K562 (cell line): ENCODE measurements at regions not wholly inside any gene's neighbourhood (a gene's known extent, or its start where the extent isn't known, plus 50 kb on each side); places are given as distances from the start of the nearest gene placed in this dataset.

Experiments used
- ATAC-seq: fragments of 200-7000 bp; cut with Tn5 transposase; 3 replicates; pipeline ENCODE4 v1.9.1; 2020; ENCODE audit warnings: moderate library complexity
- BruUV-seq: library from RNA; stranded (reverse); fragments of 400-500 nt; replicated peaks from 2 replicates; lab custom pipeline; 2021; lab: Mats Ljungman, UMichigan
- CTCF ChIA-PET: fragments of 300-600 bp; formaldehyde crosslinking; extraction: SDS; loops from one replicate; lab custom pipeline; 2021; ENCODE audit warnings: low intra/inter-chr PET ratio; lab: Yijun Ruan, JAX
- POLR2A ChIA-PET: fragments of 300-600, 350-650 bp; sonication (Branson Sonifier 250); formaldehyde crosslinking; extraction: SDS; loops from one replicate; lab custom pipeline; 2021; ENCODE audit warnings: antibody characterized with exemption, inconsistent platforms; lab: Yijun Ruan, JAX
- DNase-seq, 4 experiments: peaks; one replicate each; pipeline versions ENCODE4 v3.0.0 to v3.0.0-alpha.2; 2011 to 2018; ENCODE audit warnings: low spot score in 3 of 4, mixed read lengths in 3 of 4; ENCODE audit errors: extremely low read depth in 1 of 4
- FAIRE-seq: peaks from 2 replicates; lab custom pipeline; 2011; peaks lifted over from hg19 to GRCh38; lab: Jason Lieb, UNC
- H2AFZ ChIP-seq: 2 replicates; pipeline ENCODE4 v1.6.0; 2011; ENCODE audit warnings: low read depth, low read length, control low read depth, inconsistent platforms
- H3K27ac ChIP-seq: fragments of 200-600 bp; 3 replicates; pipeline ENCODE4 v1.8.0; 2011; ENCODE audit warnings: low read depth, mild to moderate bottlenecking, control low read depth, inconsistent platforms, low read length, moderate library complexity, mixed read lengths; ENCODE audit errors: extremely low read depth
- H3K27me3 ChIP-seq, 2 experiments: fragments of 300-600 bp in 1 of 2; 2 replicates in 1 of 2; 3 replicates in 1 of 2; pipeline versions ENCODE4 v1.6.0 to v1.8.0; 2011; ENCODE audit warnings: inconsistent platforms in 2 of 2, low read length in 2 of 2, mild to moderate bottlenecking in 1 of 2, mixed read lengths in 1 of 2, moderate library complexity in 1 of 2; ENCODE audit not compliant: control insufficient read depth in 2 of 2, insufficient read depth in 2 of 2
- H3K36me3 ChIP-seq: fragments of 300-600 bp; 3 replicates; pipeline ENCODE4 v1.8.0; 2011; ENCODE audit warnings: mild to moderate bottlenecking, low read length, inconsistent platforms; ENCODE audit not compliant: control insufficient read depth, insufficient read depth
- H3K4me1 ChIP-seq, 2 experiments: fragments of 200-600 bp in 1 of 2; replicated peaks in 1 of 2; 2 replicates in 1 of 2; 3 replicates in 1 of 2; pipeline versions ENCODE4 v1.5.1 to v1.8.0; 2011; ENCODE audit warnings: inconsistent platforms in 2 of 2, low read length in 2 of 2, mild to moderate bottlenecking in 1 of 2, mixed read lengths in 1 of 2, moderate library complexity in 1 of 2; ENCODE audit not compliant: control insufficient read depth in 2 of 2, insufficient read depth in 2 of 2
- H3K4me2 ChIP-seq: 2 replicates; pipeline ENCODE4 v1.6.1; 2011; ENCODE audit warnings: low read length, control low read depth, inconsistent platforms, mixed read lengths; ENCODE audit not compliant: insufficient read depth
- H3K4me3 ChIP-seq: fragments of 200-600 bp; sonication (generic), shearing (Covaris generic); 2 replicates; pipeline ENCODE4 v1.5.1; 2016; ENCODE audit warnings: control low read depth, inconsistent platforms
- H3K79me2 ChIP-seq: fragments of 200-600 bp; 3 replicates; pipeline ENCODE4 v1.8.0; 2011; ENCODE audit warnings: low read length, inconsistent platforms; ENCODE audit not compliant: control insufficient read depth, insufficient read depth
- H3K9ac ChIP-seq, 2 experiments: 2 replicates each; pipeline versions ENCODE4 v1.6.0 to v1.6.1; 2011; ENCODE audit warnings: low read depth in 2 of 2, low read length in 2 of 2, control low read depth in 1 of 2, inconsistent platforms in 1 of 2, mild to moderate bottlenecking in 1 of 2, mixed read lengths in 1 of 2; ENCODE audit not compliant: insufficient read depth in 1 of 2
- H3K9me1 ChIP-seq: one replicate; pipeline ENCODE4 v1.6.0; 2011; ENCODE audit warnings: inconsistent platforms, mild to moderate bottlenecking, low read length, moderate library complexity; ENCODE audit not compliant: control insufficient read depth, insufficient read depth
- H3K9me3 ChIP-seq: replicated peaks from 2 replicates; pipeline ENCODE4 v1.5.1; 2011; ENCODE audit warnings: low read depth, low read length, inconsistent platforms; ENCODE audit not compliant: control insufficient read depth, insufficient read depth
- H4K20me1 ChIP-seq: replicated peaks from 2 replicates; pipeline ENCODE4 v1.6.1; 2011; ENCODE audit warnings: low read length, inconsistent platforms, mixed read lengths; ENCODE audit not compliant: control insufficient read depth, insufficient read depth
- CHCHD3 ChIP-seq: fragments of 250-450 bp; sonication (Bioruptor Pico); IDR thresholded peaks from 2 replicates; pipeline ENCODE4 v2.1.2; 2022; ENCODE audit warnings: mild to moderate bottlenecking
- RAD21 ChIP-seq, 2 experiments: fragments of 250-450 bp in 1 of 2; fragments of 450-650 bp in 1 of 2; sonication (Bioruptor Pico) in 1 of 2; formaldehyde crosslinking in 1 of 2; IDR thresholded peaks in 1 of 2; conservative IDR thresholded peaks in 1 of 2; 2 replicates each; pipeline versions ENCODE4 v1.4.0 to v1.8.0; 2020 to 2022; ENCODE audit warnings: mild to moderate bottlenecking in 2 of 2, moderate library complexity in 1 of 2
- SMC3 ChIP-seq: conservative IDR thresholded peaks from 2 replicates; pipeline ENCODE4 v1.6.1; 2011; ENCODE audit warnings: low read depth, low read length, improper control_type of control experiment; ENCODE audit not compliant: insufficient read depth
- U2AF2 ChIP-seq: fragments of 200-400 bp; formaldehyde crosslinking; optimal IDR thresholded peaks from 2 replicates; pipeline ENCODE3; 2017; ENCODE audit warnings: low read depth, mild to moderate bottlenecking, low read length
- YBX1 ChIP-seq: fragments of 450-650 bp; IDR thresholded peaks from 2 replicates; pipeline ENCODE4 v1.7.1; 2016; ENCODE audit warnings: mild to moderate bottlenecking
- ZNF57 ChIP-seq: fragments of 450-650 bp; formaldehyde crosslinking; IDR thresholded peaks from 2 replicates; pipeline ENCODE4 v1.4.0; 2020; ENCODE audit warnings: mild to moderate bottlenecking, moderate library complexity
- in situ Hi-C: fragments of 300-500 bp; cut with MboI; formaldehyde crosslinking; loops from 4 replicates; pipeline ENCODE4 v1.15.0; 2018; ENCODE audit warnings: inconsistent platforms, mixed read lengths
- intact Hi-C: fragments of 100-400 bp; cut with micrococcal nuclease; formaldehyde crosslinking; loops from 2 replicates; pipeline ENCODE4 v1.14.2; 2022
- TF ChIP-seq, protein P1 (sequence below): sonication (generic); formaldehyde crosslinking; IDR thresholded peaks from 2 replicates; pipeline ENCODE4 v1.8.0; 2022; ENCODE audit warnings: missing genetic modification reagents, mild to moderate bottlenecking, borderline replicate concordance
- TF ChIP-seq, protein P2 (sequence below), 2 experiments: fragments of 450-650 bp; IDR thresholded peaks; 2 replicates each; pipeline ENCODE4 v1.6.1; 2016
- TF ChIP-seq, protein P3 (sequence below): sonication (generic); formaldehyde crosslinking; IDR thresholded peaks from 2 replicates; pipeline ENCODE4 v1.8.0; 2023; ENCODE audit warnings: missing genetic modification reagents, mild to moderate bottlenecking, borderline replicate concordance

DNA sequence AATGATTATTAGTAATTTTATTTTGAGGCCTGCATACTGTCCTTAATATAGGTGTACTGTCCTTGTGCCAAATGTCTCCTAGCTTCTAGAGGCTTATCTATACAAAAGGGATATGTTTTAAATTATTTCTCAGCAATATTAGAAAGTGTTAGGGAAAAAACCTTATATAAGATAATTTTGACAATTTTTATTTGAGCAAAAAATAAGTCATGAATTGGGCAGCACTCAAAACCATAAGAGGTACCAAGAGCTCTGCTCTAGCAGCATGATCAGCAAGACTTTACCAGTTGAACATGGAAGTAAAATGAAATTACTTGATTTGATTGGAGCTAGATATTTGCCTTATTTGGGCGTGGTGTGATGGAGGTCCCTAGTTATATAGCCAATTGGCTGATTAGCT is 157.1 kb downstream of the PTBP2 start (continued):
- TF ChIP-seq, protein P1, sequence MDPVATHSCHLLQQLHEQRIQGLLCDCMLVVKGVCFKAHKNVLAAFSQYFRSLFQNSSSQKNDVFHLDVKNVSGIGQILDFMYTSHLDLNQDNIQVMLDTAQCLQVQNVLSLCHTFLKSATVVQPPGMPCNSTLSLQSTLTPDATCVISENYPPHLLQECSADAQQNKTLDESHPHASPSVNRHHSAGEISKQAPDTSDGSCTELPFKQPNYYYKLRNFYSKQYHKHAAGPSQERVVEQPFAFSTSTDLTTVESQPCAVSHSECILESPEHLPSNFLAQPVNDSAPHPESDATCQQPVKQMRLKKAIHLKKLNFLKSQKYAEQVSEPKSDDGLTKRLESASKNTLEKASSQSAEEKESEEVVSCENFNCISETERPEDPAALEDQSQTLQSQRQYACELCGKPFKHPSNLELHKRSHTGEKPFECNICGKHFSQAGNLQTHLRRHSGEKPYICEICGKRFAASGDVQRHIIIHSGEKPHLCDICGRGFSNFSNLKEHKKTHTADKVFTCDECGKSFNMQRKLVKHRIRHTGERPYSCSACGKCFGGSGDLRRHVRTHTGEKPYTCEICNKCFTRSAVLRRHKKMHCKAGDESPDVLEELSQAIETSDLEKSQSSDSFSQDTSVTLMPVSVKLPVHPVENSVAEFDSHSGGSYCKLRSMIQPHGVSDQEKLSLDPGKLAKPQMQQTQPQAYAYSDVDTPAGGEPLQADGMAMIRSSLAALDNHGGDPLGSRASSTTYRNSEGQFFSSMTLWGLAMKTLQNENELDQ, result no peak
- TF ChIP-seq U2AF2 (no peak), SMC3 (no peak), ZNF57 (CRISPR knock-in tag) (no peak)
- TF ChIP-seq, protein P2, sequence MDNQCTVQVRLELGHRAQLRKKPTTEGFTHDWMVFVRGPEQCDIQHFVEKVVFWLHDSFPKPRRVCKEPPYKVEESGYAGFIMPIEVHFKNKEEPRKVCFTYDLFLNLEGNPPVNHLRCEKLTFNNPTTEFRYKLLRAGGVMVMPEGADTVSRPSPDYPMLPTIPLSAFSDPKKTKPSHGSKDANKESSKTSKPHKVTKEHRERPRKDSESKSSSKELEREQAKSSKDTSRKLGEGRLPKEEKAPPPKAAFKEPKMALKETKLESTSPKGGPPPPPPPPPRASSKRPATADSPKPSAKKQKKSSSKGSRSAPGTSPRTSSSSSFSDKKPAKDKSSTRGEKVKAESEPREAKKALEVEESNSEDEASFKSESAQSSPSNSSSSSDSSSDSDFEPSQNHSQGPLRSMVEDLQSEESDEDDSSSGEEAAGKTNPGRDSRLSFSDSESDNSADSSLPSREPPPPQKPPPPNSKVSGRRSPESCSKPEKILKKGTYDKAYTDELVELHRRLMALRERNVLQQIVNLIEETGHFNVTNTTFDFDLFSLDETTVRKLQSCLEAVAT (IDR thresholded peaks at IDR 0.05), result no peak
- TF ChIP-seq, all 486 proteins: peak for 0

DNA sequence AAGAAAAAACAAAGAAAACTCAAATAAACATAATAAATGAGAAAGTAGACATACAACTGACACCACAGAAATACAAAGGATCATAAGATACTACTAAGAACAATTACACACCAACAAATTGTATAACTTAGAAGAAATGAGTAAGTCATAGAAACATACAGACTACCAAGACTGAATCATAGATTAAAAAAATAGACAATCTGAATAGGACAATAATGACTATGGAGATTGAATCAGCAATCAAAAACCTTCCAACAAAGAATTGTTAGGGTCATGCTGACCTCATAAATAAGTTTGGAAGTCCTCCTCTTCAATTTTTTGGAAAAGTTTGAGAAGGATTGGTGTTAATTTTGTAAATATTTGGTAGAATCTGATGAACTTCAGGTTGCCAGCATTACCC is 159.0 kb downstream of the PTBP2 start:
- no TSS peak for BruUV-seq
- TF ChIP-seq, protein P2 (IDR thresholded peaks at IDR 0.05), result no peak
- TF ChIP-seq YBX1 (no peak), RAD21 (CRISPR knock-in tag; conservative IDR thresholded peaks at IDR 0.05 in 1 of 2, IDR thresholded peaks at IDR 0.05 in 1 of 2) (no peak), CHCHD3 (no peak)
- TF ChIP-seq, protein P3, sequence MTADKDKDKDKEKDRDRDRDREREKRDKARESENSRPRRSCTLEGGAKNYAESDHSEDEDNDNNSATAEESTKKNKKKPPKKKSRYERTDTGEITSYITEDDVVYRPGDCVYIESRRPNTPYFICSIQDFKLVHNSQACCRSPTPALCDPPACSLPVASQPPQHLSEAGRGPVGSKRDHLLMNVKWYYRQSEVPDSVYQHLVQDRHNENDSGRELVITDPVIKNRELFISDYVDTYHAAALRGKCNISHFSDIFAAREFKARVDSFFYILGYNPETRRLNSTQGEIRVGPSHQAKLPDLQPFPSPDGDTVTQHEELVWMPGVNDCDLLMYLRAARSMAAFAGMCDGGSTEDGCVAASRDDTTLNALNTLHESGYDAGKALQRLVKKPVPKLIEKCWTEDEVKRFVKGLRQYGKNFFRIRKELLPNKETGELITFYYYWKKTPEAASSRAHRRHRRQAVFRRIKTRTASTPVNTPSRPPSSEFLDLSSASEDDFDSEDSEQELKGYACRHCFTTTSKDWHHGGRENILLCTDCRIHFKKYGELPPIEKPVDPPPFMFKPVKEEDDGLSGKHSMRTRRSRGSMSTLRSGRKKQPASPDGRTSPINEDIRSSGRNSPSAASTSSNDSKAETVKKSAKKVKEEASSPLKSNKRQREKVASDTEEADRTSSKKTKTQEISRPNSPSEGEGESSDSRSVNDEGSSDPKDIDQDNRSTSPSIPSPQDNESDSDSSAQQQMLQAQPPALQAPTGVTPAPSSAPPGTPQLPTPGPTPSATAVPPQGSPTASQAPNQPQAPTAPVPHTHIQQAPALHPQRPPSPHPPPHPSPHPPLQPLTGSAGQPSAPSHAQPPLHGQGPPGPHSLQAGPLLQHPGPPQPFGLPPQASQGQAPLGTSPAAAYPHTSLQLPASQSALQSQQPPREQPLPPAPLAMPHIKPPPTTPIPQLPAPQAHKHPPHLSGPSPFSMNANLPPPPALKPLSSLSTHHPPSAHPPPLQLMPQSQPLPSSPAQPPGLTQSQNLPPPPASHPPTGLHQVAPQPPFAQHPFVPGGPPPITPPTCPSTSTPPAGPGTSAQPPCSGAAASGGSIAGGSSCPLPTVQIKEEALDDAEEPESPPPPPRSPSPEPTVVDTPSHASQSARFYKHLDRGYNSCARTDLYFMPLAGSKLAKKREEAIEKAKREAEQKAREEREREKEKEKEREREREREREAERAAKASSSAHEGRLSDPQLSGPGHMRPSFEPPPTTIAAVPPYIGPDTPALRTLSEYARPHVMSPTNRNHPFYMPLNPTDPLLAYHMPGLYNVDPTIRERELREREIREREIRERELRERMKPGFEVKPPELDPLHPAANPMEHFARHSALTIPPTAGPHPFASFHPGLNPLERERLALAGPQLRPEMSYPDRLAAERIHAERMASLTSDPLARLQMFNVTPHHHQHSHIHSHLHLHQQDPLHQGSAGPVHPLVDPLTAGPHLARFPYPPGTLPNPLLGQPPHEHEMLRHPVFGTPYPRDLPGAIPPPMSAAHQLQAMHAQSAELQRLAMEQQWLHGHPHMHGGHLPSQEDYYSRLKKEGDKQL, result no peak
- in situ Hi-C loops (no loop called here), intact Hi-C loops (no loop called here)
- no peaks in the 10 kb centered on the region for H3K36me3 ChIP-seq
- H3K27ac ChIP-seq, result no peak overlapping the region
- ChIA-PET CTCF (no interaction called here), POLR2A (no interaction called here)
- no peaks in the 10 kb centered on the region for H3K79me2 ChIP-seq
- H2AFZ ChIP-seq, result no peak overlapping the region
- H3K27me3 ChIP-seq, result no peaks in the 10 kb centered on the region
- no peaks in the 10 kb centered on the region for H3K9me1 ChIP-seq
- H3K9ac ChIP-seq, result no peak overlapping the region
- H3K9me3 ChIP-seq, result no peaks in the 10 kb centered on the region
- no peak overlapping the region for H3K4me3 ChIP-seq
- H3K4me2 ChIP-seq, result no peak overlapping the region
- no peak for DNase-seq
- FAIRE-seq, result no peak
- ATAC-seq, result no peak
- no peaks in the 10 kb centered on the region for H3K4me1 ChIP-seq
- no peaks in the 10 kb centered on the region for H4K20me1 ChIP-seq
